DMS153 treated with DMSO at 0.1 percent for 48 hours (cell line): ENCODE measurements at regions not wholly inside any gene's neighbourhood (a gene's known extent, or its start where the extent isn't known, plus 50 kb on each side); places are given as distances from the start of the nearest gene placed in this dataset.
A peak's percentile ranks its signal among the peaks of the same experiment; 100 is the strongest.

ENCODE experiments used
- DNase-seq: peaks from one replicate; lab custom pipeline; 2025; ENCODE audit not compliant: unreplicated experiment; lab: John Stamatoyannopoulos, UW

- DNase-seq, result peak; percentile 47
Measured at GRCh38 chr2:162890690-162891311, 52.2 kb upstream of the KCNH7 start.

- DNase-seq, result peak; percentile 40
Measured at GRCh38 chr2:162888652-162889051, 50.1 kb upstream of the KCNH7 start.
